GOT3 (cell line): ENCODE measurements at regions not wholly inside any gene's neighbourhood (a gene's known extent, or its start where the extent isn't known, plus 50 kb on each side); places are given as distances from the start of the nearest gene placed in this dataset.

Source experiments
- DNase-seq: peaks from one replicate; lab custom pipeline; 2025; ENCODE audit warnings: mixed read lengths; lab: John Stamatoyannopoulos, UW

- no peak for DNase-seq
These were observed 251.8 kb upstream of the OPRM1 start for GRCh38 chr6:153787341-153787606.

GRCh38 chr6:153781306-153781705, 257.7 kb upstream of the OPRM1 start:
- no peak for DNase-seq

- DNase-seq, result no peak
These were observed 259.0 kb upstream of the OPRM1 start for GRCh38 chr6:153780011-153780410.

GRCh38 chr6:153778216-153778615, 260.8 kb upstream of the OPRM1 start:
- DNase-seq, result no peak

GRCh38 chr6:153771577-153771976, 267.5 kb upstream of the OPRM1 start:
- no peak for DNase-seq

GRCh38 chr6:153767127-153767526, 271.9 kb upstream of the OPRM1 start:
- DNase-seq, result no peak

- no peak for DNase-seq
These were observed 280.5 kb upstream of the OPRM1 start for GRCh38 chr6:153758516-153758915.

- DNase-seq, result no peak
These were observed 303.3 kb upstream of the OPRM1 start for GRCh38 chr6:153735761-153736160.

GRCh38 chr6:153729189-153729588, 309.9 kb upstream of the OPRM1 start:
- DNase-seq, result no peak

GRCh38 chr6:153727885-153728284, 311.2 kb upstream of the OPRM1 start:
- DNase-seq, result no peak

GRCh38 chr6:153725456-153725855, 313.6 kb upstream of the OPRM1 start:
- no peak for DNase-seq

- DNase-seq, result no peak
These were observed 318.3 kb upstream of the OPRM1 start for GRCh38 chr6:153720732-153721131.

- DNase-seq, result no peak
These were observed 333.6 kb upstream of the OPRM1 start for GRCh38 chr6:153705429-153705828.

GRCh38 chr6:153702671-153703070, 336.4 kb upstream of the OPRM1 start:
- DNase-seq, result no peak

GRCh38 chr6:153698637-153699036, 340.4 kb upstream of the OPRM1 start:
- DNase-seq, result no peak

- DNase-seq, result no peak
These were observed 341.0 kb upstream of the OPRM1 start for GRCh38 chr6:153698001-153698400.

- no peak for DNase-seq
These were observed 361.5 kb upstream of the OPRM1 start for GRCh38 chr6:153677522-153677921.

GRCh38 chr6:153673750-153674149, 365.3 kb upstream of the OPRM1 start:
- no peak for DNase-seq

- no peak for DNase-seq
These were observed 365.8 kb upstream of the OPRM1 start for GRCh38 chr6:153673225-153673624.

- no peak for DNase-seq
These were observed 368.5 kb upstream of the OPRM1 start for GRCh38 chr6:153670403-153671026.

GRCh38 chr6:153668758-153669157, 370.3 kb upstream of the OPRM1 start:
- DNase-seq, result no peak

- DNase-seq, result no peak
These were observed 376.1 kb upstream of the OPRM1 start for GRCh38 chr6:153662982-153663381.

- DNase-seq, result no peak
These were observed 393.7 kb upstream of the OPRM1 start for GRCh38 chr6:153645326-153645725.

GRCh38 chr6:153644000-153644399, 395.0 kb upstream of the OPRM1 start:
- DNase-seq, result no peak

- no peak for DNase-seq
These were observed 404.6 kb upstream of the OPRM1 start for GRCh38 chr6:153634416-153634815.
